A673 (cell line): ENCODE measurements at regions not wholly inside any gene's neighbourhood (a gene's known extent, or its start where the extent isn't known, plus 50 kb on each side); places are given as distances from the start of the nearest gene placed in this dataset.

Source experiments
- BruUV-seq: library from RNA; stranded (reverse); fragments of 400-500 nt; replicated peaks from 2 replicates; lab custom pipeline; 2021; lab: Mats Ljungman, UMichigan
- CTCF ChIA-PET: fragments of 300-600 bp; sonication (Branson Sonifier 250); formaldehyde crosslinking; loops from one replicate; lab custom pipeline; 2022; ENCODE audit warnings: antibody characterized with exemption; lab: Charles Lee
- POLR2A ChIA-PET: fragments of 300-600 bp; sonication (Branson Sonifier 250); formaldehyde crosslinking; loops from one replicate; lab custom pipeline; 2022; ENCODE audit warnings: antibody characterized with exemption; ENCODE audit not compliant: low non-redundant PET; lab: Charles Lee
- DNase-seq: peaks from one replicate; pipeline ENCODE4 v3.0.0-alpha.2; 2015; ENCODE audit warnings: low spot score
- H3K27ac ChIP-seq: fragments of 200-600 bp; sonication (generic); 2 replicates; pipeline ENCODE4 v1.5.1; 2016; ENCODE audit warnings: mixed run types, low read depth, mild to moderate bottlenecking, mixed read lengths, antibody characterized with exemption, low read length; ENCODE audit not compliant: poor library complexity, severe bottlenecking
- H3K27me3 ChIP-seq: fragments of 200-600 bp; sonication (generic); replicated peaks from 2 replicates; pipeline ENCODE4 v1.6.1; 2017; ENCODE audit warnings: mixed run types, low read depth, mild to moderate bottlenecking, mixed read lengths, antibody characterized with exemption, low read length; ENCODE audit not compliant: insufficient read depth, poor library complexity
- H3K36me3 ChIP-seq: fragments of 200-600 bp; sonication (generic); 2 replicates; pipeline ENCODE4 v1.6.1; 2016; ENCODE audit warnings: mixed run types, mild to moderate bottlenecking, mixed read lengths, antibody characterized with exemption, low read length; ENCODE audit not compliant: insufficient read depth, poor library complexity, severe bottlenecking
- H3K4me1 ChIP-seq: fragments of 200-600 bp; sonication (generic); 2 replicates; pipeline ENCODE4 v1.6.1; 2017; ENCODE audit warnings: mixed run types, mild to moderate bottlenecking, mixed read lengths, antibody characterized with exemption, low read length; ENCODE audit not compliant: insufficient read depth, poor library complexity, severe bottlenecking
- H3K4me3 ChIP-seq: fragments of 200-600 bp; sonication (generic); 2 replicates; pipeline ENCODE4 v1.5.1; 2016; ENCODE audit warnings: low read depth, mixed run types, mild to moderate bottlenecking, mixed read lengths, low read length; ENCODE audit not compliant: poor library complexity, severe bottlenecking
- H3K9me3 ChIP-seq: fragments of 200-600 bp; sonication (generic); 2 replicates; pipeline ENCODE4 v1.6.1; 2016; ENCODE audit warnings: mixed run types, low read depth, mild to moderate bottlenecking, mixed read lengths, antibody characterized with exemption, low read length; ENCODE audit not compliant: poor library complexity, severe bottlenecking
- CTCF ChIP-seq: fragments of 300-800, 200-600 bp; sonication (generic); conservative IDR thresholded peaks from 2 replicates; pipeline ENCODE4 v1.5.1; 2017; ENCODE audit warnings: low read depth, mild to moderate bottlenecking, antibody characterized with exemption, low read length, moderate library complexity, mixed read lengths
- EZH2 ChIP-seq: fragments of 200-600 bp; sonication (generic); IDR thresholded peaks from 2 replicates; pipeline ENCODE4 v1.6.1; 2017; ENCODE audit warnings: borderline replicate concordance, low read depth, mild to moderate bottlenecking, mixed read lengths, antibody characterized with exemption, low read length; ENCODE audit not compliant: poor library complexity, severe bottlenecking
- intact Hi-C: fragments of 100-400 bp; cut with micrococcal nuclease; formaldehyde crosslinking; loops from one replicate; pipeline ENCODE4 v1.10.0; 2022; ENCODE audit not compliant: unreplicated experiment

- TF ChIP-seq CTCF (no peak), EZH2 (no peak)
- DNase-seq, result no peak
- no peaks in the 10 kb centered on the region for H3K27me3 ChIP-seq
- no peak overlapping the region for H3K27ac ChIP-seq
- CTCF ChIA-PET, result no interaction called here
- BruUV-seq, result no TSS peak
- H3K36me3 ChIP-seq, result no peaks in the 10 kb centered on the region
- no peaks in the 10 kb centered on the region for H3K9me3 ChIP-seq
- no peaks in the 10 kb centered on the region for H3K4me1 ChIP-seq
- intact Hi-C loops, result no loop called here
- H3K4me3 ChIP-seq, result no peak overlapping the region
- POLR2A ChIA-PET, result no interaction called here
Observed at GRCh38 chr16:17692484-17692883, 221.7 kb upstream of the XYLT1 start.

- TF ChIP-seq EZH2 (no peak), CTCF (no peak)
- POLR2A ChIA-PET, result no interaction called here
- intact Hi-C loops, result no loop called here
- no peak for DNase-seq
- Histone ChIP-seq H3K4me1 (no peaks in the 10 kb centered on the region), H3K9me3 (no peaks in the 10 kb centered on the region), H3K27me3 (no peaks in the 10 kb centered on the region), H3K27ac (no peak overlapping the region), H3K36me3 (no peaks in the 10 kb centered on the region), H3K4me3 (no peak overlapping the region)
- BruUV-seq, result no TSS peak
- CTCF ChIA-PET, result no interaction called here
Observed at GRCh38 chr16:17691899-17692176, 221.1 kb upstream of the XYLT1 start.

- Histone ChIP-seq H3K9me3 (no peaks in the 10 kb centered on the region), H3K36me3 (no peaks in the 10 kb centered on the region), H3K27ac (no peak overlapping the region), H3K4me3 (no peak overlapping the region), H3K4me1 (no peaks in the 10 kb centered on the region), H3K27me3 (no peaks in the 10 kb centered on the region)
- BruUV-seq, result no TSS peak
- intact Hi-C loops, result no loop called here
- POLR2A ChIA-PET, result no interaction called here
- CTCF ChIA-PET, result no interaction called here
- no peak for DNase-seq
- TF ChIP-seq EZH2 (no peak), CTCF (no peak)
Observed at GRCh38 chr16:17691106-17691898, 220.5 kb upstream of the XYLT1 start.
